PC-3 (cell line): ENCODE measurements at regions not wholly inside any gene's neighbourhood (a gene's known extent, or its start where the extent isn't known, plus 50 kb on each side); places are given as distances from the start of the nearest gene placed in this dataset.

Experiments used
- CTCF ChIP-seq: fragments of 300-600 bp; sonication (generic); conservative IDR thresholded peaks from 2 replicates; pipeline ENCODE4 v1.5.1; 2017; ENCODE audit warnings: antibody characterized with exemption, low read depth, mild to moderate bottlenecking, low read length
- EZH2 ChIP-seq: fragments of 300-600 bp; sonication (generic); IDR thresholded peaks from one replicate; pipeline ENCODE4 v1.6.1; 2017; ENCODE audit warnings: antibody characterized with exemption, mild to moderate bottlenecking, low read length; ENCODE audit not compliant: unreplicated experiment
- EZH2phosphoT487 ChIP-seq: fragments of 300-600 bp; sonication (generic); IDR thresholded peaks from 2 replicates; pipeline ENCODE4 v1.6.1; 2018; ENCODE audit warnings: mild to moderate bottlenecking, antibody characterized with exemption, low read length, borderline replicate concordance

DNA sequence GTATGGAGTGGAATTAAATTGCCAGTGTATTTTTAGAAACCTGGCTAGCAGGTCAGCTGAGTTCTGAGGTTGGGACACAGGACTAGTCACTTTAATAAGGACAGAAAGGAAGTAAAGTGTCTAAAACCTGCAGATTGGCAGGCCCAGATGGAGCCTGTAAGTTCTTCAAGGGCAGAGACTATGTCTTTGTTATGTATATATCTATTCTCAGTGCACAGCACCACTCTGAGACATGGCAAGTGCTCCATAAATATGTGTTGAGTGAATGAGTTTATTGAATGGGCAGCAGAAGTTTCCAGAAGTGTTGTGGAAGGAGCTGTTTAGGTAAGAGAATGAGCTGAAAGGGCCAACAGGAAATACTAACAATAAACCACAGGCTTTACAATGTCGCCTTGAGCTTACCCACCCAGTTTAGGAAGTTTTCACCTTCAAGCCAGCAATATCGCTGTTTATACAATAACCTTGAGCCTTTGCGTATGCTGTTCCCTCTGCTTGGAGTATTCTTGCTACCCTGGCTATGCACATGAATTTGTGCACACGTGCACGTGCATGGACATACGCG is 109.5 kb upstream of the TMPO start:
- TF ChIP-seq CTCF (no peak), EZH2 (no peak), EZH2phosphoT487 (no peak)
